Panc1 (cell line): ENCODE measurements at regions not wholly inside any gene's neighbourhood (a gene's known extent, or its start where the extent isn't known, plus 50 kb on each side); places are given as distances from the start of the nearest gene placed in this dataset.

ENCODE experiments used
- CTCF ChIP-seq: fragments of 450-650 bp; IDR thresholded peaks from 2 replicates; pipeline ENCODE4 v1.5.1; 2017; ENCODE audit warnings: mild to moderate bottlenecking
- POLR2AphosphoS5 ChIP-seq: IDR thresholded peaks from 2 replicates; pipeline ENCODE4 v1.6.1; 2012; ENCODE audit warnings: mild to moderate bottlenecking, low read depth, low read length, moderate library complexity
- REST ChIP-seq, 2 experiments: IDR thresholded peaks; 2 replicates each; pipeline ENCODE4 v1.6.1; 2011 to 2012; ENCODE audit warnings: low read depth in 2 of 2, control low read depth in 1 of 2, low read length in 1 of 2, mild to moderate bottlenecking in 1 of 2, moderate library complexity in 1 of 2; ENCODE audit not compliant: insufficient read depth in 1 of 2
- SIN3A ChIP-seq: IDR thresholded peaks from 2 replicates; pipeline ENCODE4 v1.6.1; 2012; ENCODE audit warnings: low read depth, mild to moderate bottlenecking, low read length, moderate library complexity, borderline replicate concordance; ENCODE audit not compliant: insufficient read depth

- TF ChIP-seq CTCF: no peak
- no peak for TF ChIP-seq REST (IDR thresholded peaks at IDR 0.05; ENCODE audit: insufficient read depth in 1 of 2, low read depth in 2 of 2, low read length in 1 of 2)
- no peak for TF ChIP-seq POLR2AphosphoS5
- TF ChIP-seq SIN3A: no peak
Observed at GRCh38 chrX:87434618-87435017, 83.0 kb upstream of the KLHL4 start.
